AG09309 (cell line): ENCODE measurements at regions not wholly inside any gene's neighbourhood (a gene's known extent, or its start where the extent isn't known, plus 50 kb on each side); places are given as distances from the start of the nearest gene placed in this dataset.

Experiments used
- DNase-seq: peaks from one replicate; pipeline ENCODE4 v3.0.0-alpha.2; 2010; ENCODE audit warnings: low read depth
- H3K4me3 ChIP-seq: 2 replicates; pipeline ENCODE4 v1.5.1; 2011; ENCODE audit warnings: mild to moderate bottlenecking, low read depth, low read length, moderate library complexity; ENCODE audit not compliant: control insufficient read depth
- TF ChIP-seq, protein P1 (sequence below): IDR thresholded peaks from 2 replicates; pipeline ENCODE4 v1.5.1; 2011; ENCODE audit warnings: mild to moderate bottlenecking, low read depth, low read length, inconsistent platforms; ENCODE audit not compliant: insufficient read depth, control insufficient read depth; ENCODE audit errors: missing control alignments

DNA sequence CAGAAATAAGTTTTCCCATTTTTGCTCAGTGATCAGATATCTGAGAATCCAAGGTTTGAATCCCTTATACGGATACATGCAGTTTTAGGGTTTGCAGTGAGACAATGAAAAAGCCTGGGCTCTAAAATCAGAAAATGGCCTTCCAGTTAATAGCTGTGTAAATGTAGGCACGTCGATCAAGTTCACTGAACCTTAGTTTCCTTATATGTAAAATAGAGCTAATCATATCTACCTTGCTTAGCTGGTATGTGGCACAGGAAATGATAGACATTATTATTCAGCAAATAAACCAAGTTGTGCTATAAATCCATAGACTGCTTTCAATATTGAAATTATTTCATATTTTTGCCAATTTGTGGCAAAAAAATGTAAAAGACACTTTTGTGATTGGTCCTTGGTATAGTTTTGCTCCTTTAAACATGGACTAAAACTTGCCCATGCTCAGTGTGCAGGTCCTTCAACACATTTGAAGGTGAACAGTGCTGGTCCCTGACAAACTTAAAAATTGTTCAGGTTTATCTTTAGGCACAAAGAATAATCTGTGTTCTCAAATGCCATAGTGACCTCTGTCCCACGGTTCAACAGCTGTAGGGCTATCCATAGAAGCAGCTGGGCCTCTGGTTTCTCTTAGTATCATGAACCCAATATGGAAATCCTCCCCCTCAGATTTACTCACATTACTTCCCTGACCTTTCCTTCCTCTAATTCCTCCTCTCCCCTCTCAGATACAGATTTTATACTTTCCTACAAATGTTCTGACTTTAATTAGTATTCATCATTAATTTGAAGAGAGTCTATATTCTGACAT lies 51.0 kb downstream of the CCDC54 start:
- no peak for DNase-seq
- H3K4me3 ChIP-seq = no peak overlapping the region
- TF ChIP-seq, protein P1, sequence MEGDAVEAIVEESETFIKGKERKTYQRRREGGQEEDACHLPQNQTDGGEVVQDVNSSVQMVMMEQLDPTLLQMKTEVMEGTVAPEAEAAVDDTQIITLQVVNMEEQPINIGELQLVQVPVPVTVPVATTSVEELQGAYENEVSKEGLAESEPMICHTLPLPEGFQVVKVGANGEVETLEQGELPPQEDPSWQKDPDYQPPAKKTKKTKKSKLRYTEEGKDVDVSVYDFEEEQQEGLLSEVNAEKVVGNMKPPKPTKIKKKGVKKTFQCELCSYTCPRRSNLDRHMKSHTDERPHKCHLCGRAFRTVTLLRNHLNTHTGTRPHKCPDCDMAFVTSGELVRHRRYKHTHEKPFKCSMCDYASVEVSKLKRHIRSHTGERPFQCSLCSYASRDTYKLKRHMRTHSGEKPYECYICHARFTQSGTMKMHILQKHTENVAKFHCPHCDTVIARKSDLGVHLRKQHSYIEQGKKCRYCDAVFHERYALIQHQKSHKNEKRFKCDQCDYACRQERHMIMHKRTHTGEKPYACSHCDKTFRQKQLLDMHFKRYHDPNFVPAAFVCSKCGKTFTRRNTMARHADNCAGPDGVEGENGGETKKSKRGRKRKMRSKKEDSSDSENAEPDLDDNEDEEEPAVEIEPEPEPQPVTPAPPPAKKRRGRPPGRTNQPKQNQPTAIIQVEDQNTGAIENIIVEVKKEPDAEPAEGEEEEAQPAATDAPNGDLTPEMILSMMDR = no peak

DNA sequence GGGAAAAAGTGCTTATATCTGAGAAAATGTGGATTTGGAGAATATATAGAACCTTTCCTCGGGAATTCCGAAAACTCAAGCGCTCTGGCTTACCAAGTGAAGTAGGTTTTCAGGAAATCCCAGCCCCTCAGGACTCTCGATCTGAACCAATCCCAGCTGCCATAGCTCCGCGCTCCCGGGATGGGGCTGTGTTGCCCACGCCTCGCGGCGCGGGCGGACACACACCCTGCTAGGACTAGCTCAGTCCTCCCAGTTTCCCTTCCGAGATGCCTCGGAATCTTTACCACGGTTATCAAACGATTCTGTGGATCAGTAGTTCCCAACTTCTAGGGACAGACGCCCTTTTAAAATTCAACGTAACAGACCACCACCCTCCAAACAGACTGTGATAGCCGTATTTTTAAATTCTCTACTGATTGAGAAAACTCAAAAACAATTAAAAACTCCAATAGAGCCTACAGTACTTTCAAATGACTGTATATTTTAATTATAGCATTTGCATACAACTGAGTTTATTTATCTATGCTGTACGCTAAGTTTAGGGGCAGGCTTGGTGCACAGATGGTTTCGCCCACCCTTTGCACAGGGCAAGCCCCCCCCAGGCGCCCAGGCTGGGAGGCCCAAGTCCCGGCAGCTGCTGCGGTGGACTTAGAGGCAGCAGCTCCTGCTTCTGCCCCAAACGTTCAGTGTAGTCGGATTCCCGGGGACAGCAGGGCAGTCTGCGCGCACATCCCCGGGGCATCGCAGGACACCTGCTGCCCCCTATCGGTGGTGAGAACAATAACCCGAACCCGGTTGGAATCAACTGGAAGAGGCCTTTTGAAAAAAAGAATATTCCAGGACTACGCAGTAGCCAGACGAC lies 52.3 kb downstream of the CCDC54 start:
- TF ChIP-seq, protein P1 = peak; percentile 90
- peak; percentile 58 for DNase-seq
- H3K4me3 ChIP-seq = peak overlapping the region; percentile 50

DNA sequence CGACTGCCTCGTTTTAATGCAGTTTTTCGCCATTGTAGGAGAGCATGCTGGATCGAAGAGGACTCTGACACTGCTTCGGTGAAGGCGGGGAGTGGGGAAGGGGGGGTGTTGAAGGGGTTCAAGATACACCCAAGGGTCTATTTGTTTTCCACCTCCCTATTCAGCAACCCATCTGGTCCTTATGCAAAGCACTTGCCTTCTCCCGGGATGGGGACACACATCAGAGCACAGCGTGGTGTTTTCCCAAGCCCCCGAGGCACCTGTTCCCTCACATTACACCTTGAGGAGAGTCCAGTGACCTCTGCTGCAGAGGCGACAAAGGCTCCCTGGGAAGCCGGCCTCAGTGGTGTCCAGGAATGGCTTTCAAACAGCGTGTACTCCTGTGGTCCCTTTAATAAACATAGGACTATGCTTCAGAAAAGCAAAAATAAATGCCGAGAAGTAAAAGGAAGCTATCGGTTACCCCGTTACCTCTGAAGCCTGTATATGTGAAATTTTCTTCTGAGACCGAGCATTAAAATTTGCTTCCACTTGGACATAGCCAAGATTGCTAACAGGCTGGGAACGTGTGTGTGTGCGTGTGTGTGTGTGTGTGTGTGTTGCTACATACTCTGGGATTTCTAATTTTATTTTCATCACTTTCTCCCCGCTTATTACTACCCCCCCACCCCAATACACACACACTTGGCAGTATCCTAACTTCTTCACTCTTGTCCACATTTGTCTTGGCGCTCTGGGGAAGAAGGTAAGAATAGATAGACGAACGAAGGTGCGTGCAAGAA lies 53.2 kb downstream of the CCDC54 start:
- no peak for DNase-seq
- H3K4me3 ChIP-seq = peak overlapping the region; percentile 72
- TF ChIP-seq, protein P1 = no peak

DNA sequence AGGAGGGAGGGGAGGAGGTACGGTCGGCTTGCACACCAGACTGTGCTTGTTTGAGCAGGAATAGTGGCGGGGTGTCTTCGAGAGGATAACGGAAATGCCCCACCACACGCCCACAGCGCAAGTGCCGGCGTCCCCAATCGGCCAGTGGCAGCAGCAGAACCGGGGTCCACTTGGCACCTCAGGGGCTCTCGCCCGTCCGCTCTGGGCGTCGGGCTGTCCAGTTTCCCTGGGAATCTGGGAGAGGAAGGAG lies 53.7 kb downstream of the CCDC54 start:
- no peak for DNase-seq
- TF ChIP-seq, protein P1 = no peak
- peak overlapping the region; percentile 72 for H3K4me3 ChIP-seq

DNA sequence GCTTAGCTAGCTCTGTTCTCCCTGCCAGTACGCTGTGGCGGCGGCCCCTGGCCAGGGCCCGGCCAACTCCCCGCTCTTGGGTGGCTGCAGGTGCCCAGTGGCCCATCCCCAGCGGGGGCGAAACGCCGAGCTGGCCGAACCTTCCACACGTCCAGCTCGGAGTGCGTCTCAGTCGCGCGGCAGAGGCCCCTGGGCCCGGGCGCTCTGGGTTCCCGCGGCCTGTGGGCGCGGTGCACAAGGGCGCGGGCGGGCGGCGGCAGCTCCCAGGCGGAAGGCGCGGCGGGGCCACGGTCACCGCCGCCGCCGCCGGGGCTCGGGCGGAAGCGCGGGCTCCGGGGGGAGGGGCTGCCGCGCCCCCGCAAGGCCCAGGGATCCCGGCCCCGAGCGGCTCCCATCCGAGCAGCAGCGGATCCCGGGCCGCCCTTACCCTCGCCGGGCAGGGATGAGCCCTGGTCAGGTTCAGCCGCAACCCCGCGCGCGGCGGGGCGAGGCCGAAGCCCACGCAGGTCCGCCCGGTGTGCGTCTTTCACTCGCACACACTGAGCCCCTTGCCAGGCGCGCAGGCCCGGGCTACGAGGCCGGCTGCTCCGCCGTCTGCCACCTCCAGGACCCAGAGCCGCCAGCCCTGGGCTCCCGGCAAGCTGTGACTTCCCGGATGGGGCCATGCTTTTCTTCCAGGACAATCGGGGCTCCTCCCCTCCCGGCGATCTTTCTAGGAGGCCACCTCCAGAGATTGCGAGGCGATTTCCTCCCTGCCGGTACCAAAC lies 54.2 kb downstream of the CCDC54 start:
- DNase-seq = no peak
- TF ChIP-seq, protein P1 = peak; percentile 11
- H3K4me3 ChIP-seq = peak overlapping the region; percentile 72
